Coronary artery (tissue), 2 donors: ENCODE measurements at regions not wholly inside any gene's neighbourhood (a gene's known extent, or its start where the extent isn't known, plus 50 kb on each side); places are given as distances from the start of the nearest gene placed in this dataset.
A peak's percentile ranks its signal among the peaks of the same experiment; 100 is the strongest.

Experiments
- DNase-seq: peaks from one replicate; pipeline ENCODE4 v3.0.0-alpha.2; 2017; ENCODE audit warnings: low spot score
- H3K27ac ChIP-seq, 2 donors: fragments of 200-600 bp; sonication (generic); one replicate each; pipeline ENCODE4 v1.5.1; 2016 to 2019
- H3K4me3 ChIP-seq: fragments of 200-600 bp; sonication (generic); 2 replicates; pipeline ENCODE4 v1.5.1; 2016; ENCODE audit warnings: mild to moderate bottlenecking, moderate library complexity
- CTCF ChIP-seq: fragments of 200-600 bp; sonication (generic); IDR thresholded peaks from one replicate; pipeline ENCODE4 v1.5.1; 2019; ENCODE audit warnings: antibody characterized with exemption

GRCh38 chr5:74386571-74387334 is 253.8 kb downstream of the ENC1 start:
- no peak overlapping the region for H3K27ac ChIP-seq
- H3K4me3 ChIP-seq: no peak overlapping the region
- TF ChIP-seq CTCF: no peak
- no peak for DNase-seq

GRCh38 chr5:74384851-74385250 is 255.7 kb downstream of the ENC1 start:
- no peak for DNase-seq
- Histone ChIP-seq H3K4me3 (no peak overlapping the region), H3K27ac (no peak overlapping the region)
- no peak for TF ChIP-seq CTCF

DNA sequence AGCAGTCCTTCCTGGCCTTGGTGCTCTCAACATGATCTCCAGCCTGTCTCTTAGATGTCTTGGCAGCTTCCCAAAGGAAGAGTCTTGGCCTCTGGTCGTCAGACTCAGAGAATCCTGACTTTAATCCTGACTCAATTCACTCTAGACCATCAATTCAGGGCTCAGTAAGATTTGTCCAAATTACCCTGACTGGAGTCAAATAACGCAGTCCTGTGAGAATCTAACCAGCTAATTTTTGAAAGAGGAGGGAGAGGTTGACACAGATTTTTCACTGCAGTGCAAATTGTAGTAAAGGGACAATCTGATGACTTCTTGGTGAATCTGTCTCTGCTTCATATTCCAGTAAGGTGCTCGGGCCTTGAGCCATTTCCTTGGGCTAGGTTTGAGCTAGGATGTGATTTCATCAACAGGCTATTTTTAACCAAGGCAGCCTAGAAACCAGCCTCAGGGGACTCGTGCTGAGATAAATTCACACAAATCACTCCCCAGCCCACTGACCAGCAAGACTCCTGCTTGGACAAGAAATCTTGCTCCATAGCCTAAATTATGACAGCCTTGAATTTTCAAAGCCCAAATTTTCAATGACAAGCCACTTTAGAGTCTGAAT is 257.4 kb downstream of the ENC1 start:
- TF ChIP-seq CTCF: no peak
- DNase-seq: no peak
- peak overlapping the region in 1 of 2 donors; percentile 76 for H3K27ac ChIP-seq
- H3K4me3 ChIP-seq: no peak overlapping the region

GRCh38 chr5:74382123-74382855 is 258.2 kb downstream of the ENC1 start:
- Histone ChIP-seq H3K4me3 (no peak overlapping the region), H3K27ac (peak overlapping the region; percentile 1 to 76)
- TF ChIP-seq CTCF: no peak
- DNase-seq: peak; percentile 31

GRCh38 chr5:74380193-74380592 is 260.3 kb downstream of the ENC1 start:
- DNase-seq: peak; percentile 26
- no peak for TF ChIP-seq CTCF
- H3K4me3 ChIP-seq: no peak overlapping the region
- H3K27ac ChIP-seq: no peak overlapping the region

- DNase-seq: peak; percentile 4
- no peak overlapping the region for H3K4me3 ChIP-seq
- TF ChIP-seq CTCF: no peak
- H3K27ac ChIP-seq: no peak overlapping the region
Observed at GRCh38 chr5:74378464-74378863, 262.1 kb downstream of the ENC1 start.
